ENCODE measurements at regions not wholly inside any gene's neighbourhood (a gene's known extent, or its start where the extent isn't known, plus 50 kb on each side); places are given as distances from the start of the nearest gene placed in this dataset.

DNA sequence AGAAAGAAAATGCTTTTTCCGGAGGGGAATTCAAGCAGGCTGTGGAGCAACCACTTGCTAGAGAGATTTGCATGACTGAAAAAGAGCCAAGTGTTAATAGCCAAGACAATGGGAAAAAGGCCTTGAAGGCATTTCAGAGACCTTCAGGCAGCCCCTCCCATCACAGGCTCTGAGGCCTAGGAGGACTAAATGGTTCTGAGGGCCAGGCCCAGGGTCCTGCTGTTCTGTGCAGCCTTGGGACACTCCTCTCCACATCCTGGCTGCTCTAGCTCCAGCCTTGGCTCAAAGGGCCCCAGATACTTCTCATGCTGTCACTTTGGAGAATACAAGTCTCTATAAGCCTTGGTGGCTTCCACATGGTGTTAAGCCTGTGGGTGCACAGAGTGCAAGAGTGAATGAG, 81.8 kb downstream of the B3GNT2 start:
- Histone ChIP-seq H3K9me3 (ENCODE audit: control insufficient read depth, low read length) (no peaks in the 10 kb centered on the region), H3K4me1 (ENCODE audit: control insufficient read depth in 1 of 2, insufficient read depth in 2 of 2, low read length in 2 of 2) (no peaks in the 10 kb centered on the region), H3K27me3 (ENCODE audit: control insufficient read depth in 1 of 2, insufficient read depth in 2 of 2, low read length in 1 of 2) (no peaks in the 10 kb centered on the region), H3K36me3 (ENCODE audit: control insufficient read depth in 1 of 2, insufficient read depth in 2 of 2, low read length in 1 of 2) (no peaks in the 10 kb centered on the region), H3K4me3 (ENCODE audit: low read length in 2 of 2) (no peak overlapping the region), H3K27ac (ENCODE audit: low read depth in 1 of 2, low read length in 2 of 2) (no peak overlapping the region)
- WGBS, 2 donors: 94 to 100% methylated on average over 1 of the region's 1 CpG
- no peak for DNase-seq
- intact Hi-C loops (cut with DNase I): no loop called here
- no peak for ATAC-seq (ENCODE audit: low FRiP score)
